H9 (cell line): ENCODE measurements at regions not wholly inside any gene's neighbourhood (a gene's known extent, or its start where the extent isn't known, plus 50 kb on each side); places are given as distances from the start of the nearest gene placed in this dataset.

ENCODE experiments used
- DNase-seq: peaks from one replicate; pipeline ENCODE4 v3.0.0-alpha.2; 2017
- H2AFZ ChIP-seq: one replicate; pipeline ENCODE4 v1.6.1; 2013; ENCODE audit warnings: mild to moderate bottlenecking, low read length, control low read depth, moderate library complexity
- H2AK5ac ChIP-seq: 2 replicates; pipeline ENCODE4 v1.6.1; 2013; ENCODE audit warnings: low read length, control low read depth, mixed read lengths; ENCODE audit not compliant: insufficient read length
- H2BK120ac ChIP-seq: one replicate; pipeline ENCODE4 v1.6.1; 2013; ENCODE audit warnings: low read depth, mild to moderate bottlenecking, low read length, control low read depth, inconsistent platforms; ENCODE audit not compliant: poor library complexity, severe bottlenecking
- H2BK12ac ChIP-seq: 2 replicates; pipeline ENCODE4 v1.6.1; 2013; ENCODE audit warnings: low read length, control low read depth, mixed read lengths, low read depth; ENCODE audit not compliant: insufficient read length
- H2BK15ac ChIP-seq: 2 replicates; pipeline ENCODE4 v1.6.1; 2013; ENCODE audit warnings: low read depth, low read length, control low read depth
- H2BK20ac ChIP-seq: one replicate; pipeline ENCODE4 v1.6.1; 2013; ENCODE audit warnings: low read depth, mild to moderate bottlenecking, low read length, control low read depth, inconsistent platforms; ENCODE audit not compliant: poor library complexity, severe bottlenecking
- H2BK5ac ChIP-seq: 2 replicates; pipeline ENCODE4 v1.6.1; 2013; ENCODE audit warnings: low read length, control low read depth, mixed read lengths; ENCODE audit not compliant: insufficient read length
- H3K14ac ChIP-seq: 2 replicates; pipeline ENCODE4 v1.6.1; 2013; ENCODE audit warnings: low read length, control low read depth; ENCODE audit not compliant: insufficient read depth
- H3K18ac ChIP-seq: 2 replicates; pipeline ENCODE4 v1.6.1; 2013; ENCODE audit warnings: low read depth, mild to moderate bottlenecking, mixed read lengths, low read length, control low read depth; ENCODE audit not compliant: insufficient read length
- H3K23ac ChIP-seq: 2 replicates; pipeline ENCODE4 v1.6.1; 2013; ENCODE audit warnings: low read length, control low read depth, mixed read lengths, low read depth; ENCODE audit not compliant: insufficient read length
- H3K23me2 ChIP-seq: 2 replicates; pipeline ENCODE4 v1.6.1; 2013; ENCODE audit warnings: low read depth, mild to moderate bottlenecking, mixed read lengths, low read length, control low read depth; ENCODE audit not compliant: insufficient read length, poor library complexity, severe bottlenecking
- H3K27ac ChIP-seq: 2 replicates; pipeline ENCODE4 v1.5.1; 2013; ENCODE audit warnings: low read length, control low read depth, mixed read lengths, low read depth; ENCODE audit not compliant: insufficient read length
- H3K27me3 ChIP-seq: 2 replicates; pipeline ENCODE4 v1.6.1; 2013; ENCODE audit warnings: low read length, control low read depth, inconsistent platforms; ENCODE audit not compliant: insufficient read depth
- H3K4ac ChIP-seq: 2 replicates; pipeline ENCODE4 v1.6.1; 2013; ENCODE audit warnings: low read depth, mild to moderate bottlenecking, control low read depth, inconsistent platforms, low read length, moderate library complexity
- H3K4me1 ChIP-seq: 2 replicates; pipeline ENCODE4 v1.6.1; 2013; ENCODE audit warnings: low read length, control low read depth, inconsistent platforms; ENCODE audit not compliant: insufficient read depth
- H3K4me2 ChIP-seq: 2 replicates; pipeline ENCODE4 v1.6.1; 2013; ENCODE audit warnings: low read length, control low read depth, mixed read lengths; ENCODE audit not compliant: insufficient read length, insufficient read depth
- H3K56ac ChIP-seq: 2 replicates; pipeline ENCODE4 v1.6.1; 2013; ENCODE audit warnings: low read depth, mild to moderate bottlenecking, mixed read lengths, low read length, control low read depth; ENCODE audit not compliant: insufficient read length
- H3K79me1 ChIP-seq: 2 replicates; pipeline ENCODE4 v1.6.1; 2013; ENCODE audit warnings: low read depth, mild to moderate bottlenecking, moderate library complexity, low read length, control low read depth, inconsistent platforms; ENCODE audit not compliant: insufficient read depth, poor library complexity, severe bottlenecking
- H3K79me2 ChIP-seq: 2 replicates; pipeline ENCODE4 v1.6.1; 2013; ENCODE audit warnings: low read length, control low read depth, inconsistent platforms; ENCODE audit not compliant: insufficient read depth
- H3K9ac ChIP-seq: 2 replicates; pipeline ENCODE4 v1.6.1; 2013; ENCODE audit warnings: low read length, control low read depth, mixed read lengths; ENCODE audit not compliant: insufficient read length; ENCODE audit errors: extremely low read depth
- H3K9me3 ChIP-seq: one replicate; pipeline ENCODE4 v1.6.1; 2013; ENCODE audit warnings: low read depth, low read length, inconsistent platforms; ENCODE audit not compliant: control insufficient read depth
- H3T11ph ChIP-seq: one replicate; pipeline ENCODE4 v1.6.1; 2013; ENCODE audit warnings: mild to moderate bottlenecking, low read length, control low read depth, inconsistent platforms
- H4K20me1 ChIP-seq: one replicate; pipeline ENCODE4 v1.6.1; 2013; ENCODE audit not compliant: control insufficient read depth, insufficient read length, insufficient read depth
- H4K5ac ChIP-seq: 2 replicates; pipeline ENCODE4 v1.6.1; 2013; ENCODE audit warnings: low read depth, mild to moderate bottlenecking, mixed read lengths, low read length, control low read depth; ENCODE audit not compliant: insufficient read length
- H4K8ac ChIP-seq: replicated peaks from 2 replicates; pipeline ENCODE4 v1.6.1; 2013; ENCODE audit warnings: low read length, control low read depth, mixed read lengths, low read depth; ENCODE audit not compliant: insufficient read length
- H4K91ac ChIP-seq: 2 replicates; pipeline ENCODE4 v1.6.1; 2013; ENCODE audit warnings: low read depth, mild to moderate bottlenecking, moderate library complexity, mixed read lengths, low read length, control low read depth; ENCODE audit not compliant: insufficient read length
- H3K27ac Mint-ChIP-seq, 3 experiments: 2 replicates in 2 of 3; 3 replicates in 1 of 3; pipeline ENCODE4 v1.8.0; 2020 to 2021; ENCODE audit warnings: mixed read lengths in 3 of 3, mild to moderate bottlenecking in 1 of 3, moderate library complexity in 1 of 3
- H3K27me3 Mint-ChIP-seq: 2 replicates; pipeline ENCODE4 v1.8.0; 2021; ENCODE audit warnings: low read depth, mild to moderate bottlenecking, moderate library complexity, mixed read lengths
- H3K36me3 Mint-ChIP-seq, 3 experiments: 2 replicates in 2 of 3; 3 replicates in 1 of 3; pipeline ENCODE4 v1.8.0; 2020 to 2021; ENCODE audit warnings: low read depth in 3 of 3, mixed read lengths in 3 of 3; ENCODE audit not compliant: insufficient read depth in 1 of 3
- H3K4me1 Mint-ChIP-seq, 2 experiments: 2 replicates each; pipeline ENCODE4 v1.8.0; 2020; ENCODE audit warnings: mixed read lengths in 2 of 2
- H3K4me3 Mint-ChIP-seq, 2 experiments: 2 replicates in 1 of 2; 3 replicates in 1 of 2; pipeline ENCODE4 v1.8.0; 2020 to 2021; ENCODE audit warnings: mild to moderate bottlenecking in 2 of 2, mixed read lengths in 2 of 2, moderate library complexity in 1 of 2
- H3K9me3 Mint-ChIP-seq, 2 experiments: 2 replicates in 1 of 2; 3 replicates in 1 of 2; pipeline ENCODE4 v1.8.0; 2020; ENCODE audit warnings: mild to moderate bottlenecking in 2 of 2, mixed read lengths in 2 of 2, moderate library complexity in 1 of 2
- CTCF ChIP-seq: fragments of 200-600 bp; sonication (generic); conservative IDR thresholded peaks from 3 replicates; pipeline ENCODE4 v1.8.0; 2021; ENCODE audit warnings: antibody characterized with exemption, mild to moderate bottlenecking
- whole genome bisulfite sequencing: extraction: QIAGEN DNeasy Blood & Tissue Kit; methylation state at CpG from one replicate; pipeline ENCODE4 v1.1.7; 2013; ENCODE audit warnings: missing lambda C conversion rate, low lambda C conversion rate, mixed read lengths; ENCODE audit not compliant: insufficient read length; ENCODE audit errors: extremely low coverage; 5-methylcytosine and 5-hydroxymethylcytosine counted together

GRCh38 chr5:159601216-159601615 lies 270.9 kb upstream of the IL12B start:
- peaks cover 31 to 37% of the 10 kb centered on the region in 2 experiments for H3K9me3 Mint-ChIP-seq
- Histone ChIP-seq H4K91ac (no peak overlapping the region), H3T11ph (no peak overlapping the region), H3K9me3 (peaks cover 15% of the 10 kb centered on the region), H2BK5ac (no peak overlapping the region), H3K4me1 (no peaks in the 10 kb centered on the region), H2AK5ac (no peak overlapping the region), H3K27me3 (no peaks in the 10 kb centered on the region), H2BK12ac (no peak overlapping the region), H3K23ac (no peak overlapping the region), H3K4me2 (no peak overlapping the region), H2BK20ac (no peak overlapping the region), H2BK15ac (no peak overlapping the region), H4K5ac (no peak overlapping the region), H3K14ac (no peak overlapping the region), H3K79me1 (no peaks in the 10 kb centered on the region), H3K79me2 (no peaks in the 10 kb centered on the region), H4K20me1 (no peaks in the 10 kb centered on the region), H3K4ac (no peak overlapping the region), H3K18ac (no peak overlapping the region), H3K56ac (no peak overlapping the region), H2BK120ac (no peak overlapping the region), H2AFZ (no peak overlapping the region), H4K8ac (no peak overlapping the region), H3K27ac (no peak overlapping the region), H3K9ac (no peak overlapping the region), H3K23me2 (no peaks in the 10 kb centered on the region)
- H3K4me3 Mint-ChIP-seq = no peak overlapping the region
- H3K27ac Mint-ChIP-seq = no peak overlapping the region
- DNase-seq = no peak
- H3K4me1 Mint-ChIP-seq = no peaks in the 10 kb centered on the region
- H3K36me3 Mint-ChIP-seq = peaks cover 16 to 26% (median 21%) of the 10 kb centered on the region in 3 experiments
- peaks cover 3% of the 10 kb centered on the region for H3K27me3 Mint-ChIP-seq
- no CpG with 5 or more reads among the region's 1 CpG for WGBS
- TF ChIP-seq CTCF = no peak
